H9 (cell line): ENCODE measurements at regions not wholly inside any gene's neighbourhood (a gene's known extent, or its start where the extent isn't known, plus 50 kb on each side); places are given as distances from the start of the nearest gene placed in this dataset.

ENCODE experiments used
- DNase-seq: peaks from one replicate; pipeline ENCODE4 v3.0.0-alpha.2; 2017
- H2AFZ ChIP-seq: one replicate; pipeline ENCODE4 v1.6.1; 2013; ENCODE audit warnings: mild to moderate bottlenecking, low read length, control low read depth, moderate library complexity
- H2AK5ac ChIP-seq: 2 replicates; pipeline ENCODE4 v1.6.1; 2013; ENCODE audit warnings: low read length, control low read depth, mixed read lengths; ENCODE audit not compliant: insufficient read length
- H2BK120ac ChIP-seq: one replicate; pipeline ENCODE4 v1.6.1; 2013; ENCODE audit warnings: low read depth, mild to moderate bottlenecking, low read length, control low read depth, inconsistent platforms; ENCODE audit not compliant: poor library complexity, severe bottlenecking
- H2BK12ac ChIP-seq: 2 replicates; pipeline ENCODE4 v1.6.1; 2013; ENCODE audit warnings: low read length, control low read depth, mixed read lengths, low read depth; ENCODE audit not compliant: insufficient read length
- H2BK15ac ChIP-seq: 2 replicates; pipeline ENCODE4 v1.6.1; 2013; ENCODE audit warnings: low read depth, low read length, control low read depth
- H2BK20ac ChIP-seq: one replicate; pipeline ENCODE4 v1.6.1; 2013; ENCODE audit warnings: low read depth, mild to moderate bottlenecking, low read length, control low read depth, inconsistent platforms; ENCODE audit not compliant: poor library complexity, severe bottlenecking
- H2BK5ac ChIP-seq: 2 replicates; pipeline ENCODE4 v1.6.1; 2013; ENCODE audit warnings: low read length, control low read depth, mixed read lengths; ENCODE audit not compliant: insufficient read length
- H3K14ac ChIP-seq: 2 replicates; pipeline ENCODE4 v1.6.1; 2013; ENCODE audit warnings: low read length, control low read depth; ENCODE audit not compliant: insufficient read depth
- H3K18ac ChIP-seq: 2 replicates; pipeline ENCODE4 v1.6.1; 2013; ENCODE audit warnings: low read depth, mild to moderate bottlenecking, mixed read lengths, low read length, control low read depth; ENCODE audit not compliant: insufficient read length
- H3K23ac ChIP-seq: 2 replicates; pipeline ENCODE4 v1.6.1; 2013; ENCODE audit warnings: low read length, control low read depth, mixed read lengths, low read depth; ENCODE audit not compliant: insufficient read length
- H3K23me2 ChIP-seq: 2 replicates; pipeline ENCODE4 v1.6.1; 2013; ENCODE audit warnings: low read depth, mild to moderate bottlenecking, mixed read lengths, low read length, control low read depth; ENCODE audit not compliant: insufficient read length, poor library complexity, severe bottlenecking
- H3K27ac ChIP-seq: 2 replicates; pipeline ENCODE4 v1.5.1; 2013; ENCODE audit warnings: low read length, control low read depth, mixed read lengths, low read depth; ENCODE audit not compliant: insufficient read length
- H3K27me3 ChIP-seq: 2 replicates; pipeline ENCODE4 v1.6.1; 2013; ENCODE audit warnings: low read length, control low read depth, inconsistent platforms; ENCODE audit not compliant: insufficient read depth
- H3K4ac ChIP-seq: 2 replicates; pipeline ENCODE4 v1.6.1; 2013; ENCODE audit warnings: low read depth, mild to moderate bottlenecking, control low read depth, inconsistent platforms, low read length, moderate library complexity
- H3K4me1 ChIP-seq: 2 replicates; pipeline ENCODE4 v1.6.1; 2013; ENCODE audit warnings: low read length, control low read depth, inconsistent platforms; ENCODE audit not compliant: insufficient read depth
- H3K4me2 ChIP-seq: 2 replicates; pipeline ENCODE4 v1.6.1; 2013; ENCODE audit warnings: low read length, control low read depth, mixed read lengths; ENCODE audit not compliant: insufficient read length, insufficient read depth
- H3K56ac ChIP-seq: 2 replicates; pipeline ENCODE4 v1.6.1; 2013; ENCODE audit warnings: low read depth, mild to moderate bottlenecking, mixed read lengths, low read length, control low read depth; ENCODE audit not compliant: insufficient read length
- H3K79me1 ChIP-seq: 2 replicates; pipeline ENCODE4 v1.6.1; 2013; ENCODE audit warnings: low read depth, mild to moderate bottlenecking, moderate library complexity, low read length, control low read depth, inconsistent platforms; ENCODE audit not compliant: insufficient read depth, poor library complexity, severe bottlenecking
- H3K79me2 ChIP-seq: 2 replicates; pipeline ENCODE4 v1.6.1; 2013; ENCODE audit warnings: low read length, control low read depth, inconsistent platforms; ENCODE audit not compliant: insufficient read depth
- H3K9ac ChIP-seq: 2 replicates; pipeline ENCODE4 v1.6.1; 2013; ENCODE audit warnings: low read length, control low read depth, mixed read lengths; ENCODE audit not compliant: insufficient read length; ENCODE audit errors: extremely low read depth
- H3K9me3 ChIP-seq: one replicate; pipeline ENCODE4 v1.6.1; 2013; ENCODE audit warnings: low read depth, low read length, inconsistent platforms; ENCODE audit not compliant: control insufficient read depth
- H3T11ph ChIP-seq: one replicate; pipeline ENCODE4 v1.6.1; 2013; ENCODE audit warnings: mild to moderate bottlenecking, low read length, control low read depth, inconsistent platforms
- H4K20me1 ChIP-seq: one replicate; pipeline ENCODE4 v1.6.1; 2013; ENCODE audit not compliant: control insufficient read depth, insufficient read length, insufficient read depth
- H4K5ac ChIP-seq: 2 replicates; pipeline ENCODE4 v1.6.1; 2013; ENCODE audit warnings: low read depth, mild to moderate bottlenecking, mixed read lengths, low read length, control low read depth; ENCODE audit not compliant: insufficient read length
- H4K8ac ChIP-seq: replicated peaks from 2 replicates; pipeline ENCODE4 v1.6.1; 2013; ENCODE audit warnings: low read length, control low read depth, mixed read lengths, low read depth; ENCODE audit not compliant: insufficient read length
- H4K91ac ChIP-seq: 2 replicates; pipeline ENCODE4 v1.6.1; 2013; ENCODE audit warnings: low read depth, mild to moderate bottlenecking, moderate library complexity, mixed read lengths, low read length, control low read depth; ENCODE audit not compliant: insufficient read length
- H3K27ac Mint-ChIP-seq, 3 experiments: 2 replicates in 2 of 3; 3 replicates in 1 of 3; pipeline ENCODE4 v1.8.0; 2020 to 2021; ENCODE audit warnings: mixed read lengths in 3 of 3, mild to moderate bottlenecking in 1 of 3, moderate library complexity in 1 of 3
- H3K27me3 Mint-ChIP-seq: 2 replicates; pipeline ENCODE4 v1.8.0; 2021; ENCODE audit warnings: low read depth, mild to moderate bottlenecking, moderate library complexity, mixed read lengths
- H3K36me3 Mint-ChIP-seq, 3 experiments: 2 replicates in 2 of 3; 3 replicates in 1 of 3; pipeline ENCODE4 v1.8.0; 2020 to 2021; ENCODE audit warnings: low read depth in 3 of 3, mixed read lengths in 3 of 3; ENCODE audit not compliant: insufficient read depth in 1 of 3
- H3K4me1 Mint-ChIP-seq, 2 experiments: 2 replicates each; pipeline ENCODE4 v1.8.0; 2020; ENCODE audit warnings: mixed read lengths in 2 of 2
- H3K4me3 Mint-ChIP-seq, 2 experiments: 2 replicates in 1 of 2; 3 replicates in 1 of 2; pipeline ENCODE4 v1.8.0; 2020 to 2021; ENCODE audit warnings: mild to moderate bottlenecking in 2 of 2, mixed read lengths in 2 of 2, moderate library complexity in 1 of 2
- H3K9me3 Mint-ChIP-seq, 2 experiments: 2 replicates in 1 of 2; 3 replicates in 1 of 2; pipeline ENCODE4 v1.8.0; 2020; ENCODE audit warnings: mild to moderate bottlenecking in 2 of 2, mixed read lengths in 2 of 2, moderate library complexity in 1 of 2
- CTCF ChIP-seq: fragments of 200-600 bp; sonication (generic); conservative IDR thresholded peaks from 3 replicates; pipeline ENCODE4 v1.8.0; 2021; ENCODE audit warnings: antibody characterized with exemption, mild to moderate bottlenecking
- WGBS: extraction: QIAGEN DNeasy Blood & Tissue Kit; methylation state at CpG from one replicate; pipeline ENCODE4 v1.1.7; 2013; ENCODE audit warnings: missing lambda C conversion rate, low lambda C conversion rate, mixed read lengths; ENCODE audit not compliant: insufficient read length; ENCODE audit errors: extremely low coverage; 5-methylcytosine and 5-hydroxymethylcytosine counted together

GRCh38 chr1:195150768-195151167 lies 1457.5 kb downstream of the KCNT2 start:
- no peak overlapping the region for H3K27ac ChIP-seq
- H2BK12ac ChIP-seq: no peak overlapping the region
- no peak overlapping the region for H2BK5ac ChIP-seq
- H3K4me1 ChIP-seq: no peaks in the 10 kb centered on the region
- no peaks in the 10 kb centered on the region for H3K36me3 Mint-ChIP-seq
- no peak overlapping the region for H2BK15ac ChIP-seq
- H3K23ac ChIP-seq: no peak overlapping the region
- H3K4ac ChIP-seq: no peak overlapping the region
- H4K8ac ChIP-seq: no peak overlapping the region
- H3K27ac Mint-ChIP-seq: no peak overlapping the region
- H4K20me1 ChIP-seq: no peaks in the 10 kb centered on the region
- H3T11ph ChIP-seq: no peak overlapping the region
- no peak overlapping the region for H3K14ac ChIP-seq
- H3K9me3 Mint-ChIP-seq: no peaks in the 10 kb centered on the region
- no peak overlapping the region for H3K4me3 Mint-ChIP-seq
- no peak overlapping the region for H3K18ac ChIP-seq
- no peaks in the 10 kb centered on the region for H3K27me3 Mint-ChIP-seq
- no peak overlapping the region for H2BK20ac ChIP-seq
- WGBS: no CpG with 5 or more reads among the region's 3 CpGs
- H3K79me1 ChIP-seq: no peaks in the 10 kb centered on the region
- H3K4me1 Mint-ChIP-seq: no peaks in the 10 kb centered on the region
- H2AK5ac ChIP-seq: no peak overlapping the region
- no peak overlapping the region for H4K91ac ChIP-seq
- no peak for DNase-seq
- H3K27me3 ChIP-seq: no peaks in the 10 kb centered on the region
- H3K9ac ChIP-seq: no peak overlapping the region
- H4K5ac ChIP-seq: no peak overlapping the region
- no peaks in the 10 kb centered on the region for H3K79me2 ChIP-seq
- H2AFZ ChIP-seq: no peak overlapping the region
- H3K4me2 ChIP-seq: no peak overlapping the region
- H3K23me2 ChIP-seq: no peaks in the 10 kb centered on the region
- no peak overlapping the region for H2BK120ac ChIP-seq
- TF ChIP-seq CTCF: no peak
- H3K9me3 ChIP-seq: no peaks in the 10 kb centered on the region
- H3K56ac ChIP-seq: no peak overlapping the region
